Spleen (tissue), 7 donors: ENCODE measurements at regions not wholly inside any gene's neighbourhood (a gene's known extent, or its start where the extent isn't known, plus 50 kb on each side); places are given as distances from the start of the nearest gene placed in this dataset.

Experiments
- POLR2A ChIP-seq, 3 donors: fragments of 450-650 bp; IDR thresholded peaks; one replicate each; pipeline ENCODE4 v1.5.1; 2017; ENCODE audit warnings: antibody characterized with exemption in 3 of 3, mild to moderate bottlenecking in 1 of 3
- TF ChIP-seq, protein P1 (sequence below), 11 experiments: fragments of 200-600 bp in 7 of 11; fragments of 450-650 bp in 4 of 11; sonication (generic) in 4 of 11; IDR thresholded peaks in 8 of 11; conservative IDR thresholded peaks in 3 of 11; 1 replicate in 7 of 11; 2 replicates in 4 of 11; pipeline versions ENCODE4 v1.4.0 to v1.8.0; 2016 to 2021; ENCODE audit warnings: antibody characterized with exemption in 11 of 11, inconsistent platforms in 4 of 11, mild to moderate bottlenecking in 1 of 11
- donor health status: DM: no; HTN: no; CAD: no; lungs with moderate emphysema.
- donor health status: DM: no; HTN: no; CAD: no.
- donor health status: DM: no; HTN: no; CAD: no.

DNA sequence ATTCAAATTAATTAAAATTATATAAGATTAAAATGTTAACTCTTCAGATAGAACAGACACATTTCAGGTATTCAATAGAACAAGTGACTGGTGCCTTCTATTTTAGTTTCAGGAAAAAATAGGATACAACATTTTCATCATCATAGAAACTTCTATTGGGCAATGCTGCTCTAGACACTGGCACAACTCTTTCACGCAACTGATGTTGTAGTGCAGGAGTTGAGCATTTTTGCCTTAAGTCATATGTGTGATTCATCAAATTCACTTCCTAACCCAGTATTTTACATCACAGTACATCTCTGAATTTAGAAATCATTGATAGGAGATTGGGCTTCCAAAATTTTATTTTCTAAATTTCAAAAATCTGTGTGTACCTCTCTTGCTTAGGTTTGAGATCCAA is 215.4 kb upstream of the DIO2 start:
- TF ChIP-seq, protein P1, sequence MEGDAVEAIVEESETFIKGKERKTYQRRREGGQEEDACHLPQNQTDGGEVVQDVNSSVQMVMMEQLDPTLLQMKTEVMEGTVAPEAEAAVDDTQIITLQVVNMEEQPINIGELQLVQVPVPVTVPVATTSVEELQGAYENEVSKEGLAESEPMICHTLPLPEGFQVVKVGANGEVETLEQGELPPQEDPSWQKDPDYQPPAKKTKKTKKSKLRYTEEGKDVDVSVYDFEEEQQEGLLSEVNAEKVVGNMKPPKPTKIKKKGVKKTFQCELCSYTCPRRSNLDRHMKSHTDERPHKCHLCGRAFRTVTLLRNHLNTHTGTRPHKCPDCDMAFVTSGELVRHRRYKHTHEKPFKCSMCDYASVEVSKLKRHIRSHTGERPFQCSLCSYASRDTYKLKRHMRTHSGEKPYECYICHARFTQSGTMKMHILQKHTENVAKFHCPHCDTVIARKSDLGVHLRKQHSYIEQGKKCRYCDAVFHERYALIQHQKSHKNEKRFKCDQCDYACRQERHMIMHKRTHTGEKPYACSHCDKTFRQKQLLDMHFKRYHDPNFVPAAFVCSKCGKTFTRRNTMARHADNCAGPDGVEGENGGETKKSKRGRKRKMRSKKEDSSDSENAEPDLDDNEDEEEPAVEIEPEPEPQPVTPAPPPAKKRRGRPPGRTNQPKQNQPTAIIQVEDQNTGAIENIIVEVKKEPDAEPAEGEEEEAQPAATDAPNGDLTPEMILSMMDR (IDR thresholded peaks at IDR 0.05 in 8 of 11, conservative IDR thresholded peaks at IDR 0.05 in 3 of 11), result no peak
- TF ChIP-seq POLR2A (IDR thresholded peaks at IDR 0.05), result no peak
